B cell (primary cell): ENCODE measurements at regions not wholly inside any gene's neighbourhood (a gene's known extent, or its start where the extent isn't known, plus 50 kb on each side); places are given as distances from the start of the nearest gene placed in this dataset.
"Not testable (repeated sequence)": the region's sequence is repeated elsewhere in the genome, so short reads cannot be mapped to it uniquely, and the experiment has no call there.

Experiments
- ATAC-seq: fragments of 200-7000 bp; cut with Tn5 transposase; one replicate; pipeline ENCODE4 v1.10.0; 2021; ENCODE audit warnings: low read depth, mild to moderate bottlenecking, moderate number of reproducible peaks, moderate library complexity
- CTCF ChIA-PET: fragments of 350-600 bp; sonication (Branson Sonifier 250); formaldehyde crosslinking; loops from one replicate; lab custom pipeline; 2021; ENCODE audit warnings: antibody characterized with exemption, inconsistent platforms; lab: Charles Lee
- POLR2A ChIA-PET: fragments of 350-600 bp; sonication (Branson Sonifier 250); formaldehyde crosslinking; loops from one replicate; lab custom pipeline; 2021; ENCODE audit warnings: antibody characterized with exemption; lab: Charles Lee
- DNase-seq: peaks from one replicate; pipeline ENCODE4 v3.0.0; 2013
- H2AFZ ChIP-seq: 2 replicates; pipeline ENCODE4 v1.6.1; 2012; ENCODE audit warnings: mild to moderate bottlenecking, low read depth, low read length; ENCODE audit not compliant: insufficient read depth, poor library complexity, severe bottlenecking
- H3K27ac ChIP-seq, 2 donors: 1 replicate in 1 of 2; 2 replicates in 1 of 2; pipeline ENCODE4 v1.5.1; 2012 to 2013; ENCODE audit warnings: low read length in 2 of 2, mild to moderate bottlenecking in 2 of 2, moderate library complexity in 1 of 2
- H3K27me3 ChIP-seq, 4 experiments: fragments of 200-600 bp in 1 of 4; sonication (generic) in 1 of 4; replicated peaks in 1 of 4; 1 replicate in 2 of 4; 2 replicates in 2 of 4; pipeline versions ENCODE4 v1.6.1 to v1.7.0; 2013 to 2016; ENCODE audit warnings: low read length in 3 of 4, mild to moderate bottlenecking in 2 of 4, mixed read lengths in 1 of 4, moderate library complexity in 1 of 4; ENCODE audit not compliant: insufficient read depth in 4 of 4, control insufficient read depth in 3 of 4; ENCODE audit errors: control extremely low read depth in 1 of 4
- H3K36me3 ChIP-seq, 2 experiments: replicated peaks in 1 of 2; 1 replicate in 1 of 2; 2 replicates in 1 of 2; pipeline versions ENCODE4 v1.6.1 to v1.7.1; 2013; ENCODE audit warnings: low read length in 1 of 2; ENCODE audit not compliant: insufficient read depth in 2 of 2, control insufficient read depth in 1 of 2; ENCODE audit errors: control extremely low read depth in 1 of 2, extremely low read depth in 1 of 2
- H3K4me1 ChIP-seq, 2 donors: fragments of 200-600 bp in 1 of 2; sonication (generic) in 1 of 2; 1 replicate in 1 of 2; 2 replicates in 1 of 2; pipeline versions ENCODE4 v1.5.1 to v1.6.1; 2013 to 2017; ENCODE audit warnings: low read length in 2 of 2; ENCODE audit not compliant: control insufficient read depth in 2 of 2, insufficient read depth in 2 of 2
- H3K4me2 ChIP-seq: replicated peaks from 2 replicates; pipeline ENCODE3; 2012; ENCODE audit warnings: mild to moderate bottlenecking, low read depth, low read length; ENCODE audit not compliant: poor library complexity, severe bottlenecking
- H3K4me3 ChIP-seq, 5 experiments: fragments of 200-600 bp in 1 of 5; sonication (generic) in 1 of 5; 1 replicate in 3 of 5; 2 replicates in 2 of 5; pipeline versions ENCODE4 v1.5.1 to v1.7.0; 2011 to 2016; ENCODE audit warnings: low read length in 4 of 5, mild to moderate bottlenecking in 4 of 5, low read depth in 2 of 5, control low read depth in 1 of 5, moderate library complexity in 1 of 5; ENCODE audit not compliant: insufficient read depth in 1 of 5; ENCODE audit errors: control extremely low read depth in 1 of 5, extremely low read depth in 1 of 5
- H3K79me2 ChIP-seq: fragments of 200-600 bp; sonication (generic); one replicate; pipeline ENCODE4 v1.6.0; 2016; ENCODE audit warnings: low read length; ENCODE audit not compliant: control insufficient read depth, insufficient read depth
- H3K9ac ChIP-seq: fragments of 200-600 bp; sonication (generic); 2 replicates; pipeline ENCODE4 v1.6.1; 2017; ENCODE audit warnings: mild to moderate bottlenecking, low read length, moderate library complexity
- H3K9me3 ChIP-seq, 3 donors: one replicate each; pipeline versions ENCODE4 v1.6.1 to v1.7.1; 2013; ENCODE audit warnings: low read length in 2 of 3; ENCODE audit not compliant: control insufficient read depth in 2 of 3, insufficient read depth in 1 of 3; ENCODE audit errors: control extremely low read depth in 1 of 3
- H4K20me1 ChIP-seq: 2 replicates; pipeline ENCODE4 v1.6.0; 2012; ENCODE audit warnings: mild to moderate bottlenecking, low read length; ENCODE audit not compliant: insufficient read depth, control insufficient read depth, poor library complexity, severe bottlenecking
- H3K27ac Mint-ChIP-seq: one replicate; pipeline ENCODE4 v1.8.0; 2021; ENCODE audit warnings: mixed read lengths
- H3K27me3 Mint-ChIP-seq: one replicate; pipeline ENCODE4 v1.8.0; 2021; ENCODE audit warnings: mixed read lengths
- H3K4me1 Mint-ChIP-seq: one replicate; pipeline ENCODE4 v1.8.0; 2021; ENCODE audit warnings: mixed read lengths
- H3K4me3 Mint-ChIP-seq: one replicate; pipeline ENCODE4 v1.8.0; 2021; ENCODE audit warnings: mixed read lengths
- H3K9me3 Mint-ChIP-seq: one replicate; pipeline ENCODE4 v1.8.0; 2022; ENCODE audit warnings: mixed read lengths; ENCODE audit not compliant: insufficient read depth
- EZH2 ChIP-seq: IDR thresholded peaks from 2 replicates; pipeline ENCODE4 v1.6.1; 2012; ENCODE audit warnings: borderline replicate concordance, low read depth, mild to moderate bottlenecking, moderate library complexity, low read length; ENCODE audit not compliant: insufficient read depth, poor library complexity, severe bottlenecking
- WGBS: methylation state at CpG from one replicate; pipeline ENCODE4 v1.1.5; 2013; ENCODE audit warnings: missing lambda C conversion rate; ENCODE audit not compliant: insufficient coverage; 5-methylcytosine and 5-hydroxymethylcytosine counted together
- intact Hi-C: fragments of 100-400 bp; cut with micrococcal nuclease; formaldehyde crosslinking; loops from one replicate; pipeline ENCODE4 v1.10.0; 2022
- TF ChIP-seq, protein P1 (sequence below): fragments of 200-600 bp; IDR thresholded peaks from one replicate; pipeline ENCODE4 v1.8.0; 2022; ENCODE audit warnings: antibody characterized with exemption, mild to moderate bottlenecking

DNA sequence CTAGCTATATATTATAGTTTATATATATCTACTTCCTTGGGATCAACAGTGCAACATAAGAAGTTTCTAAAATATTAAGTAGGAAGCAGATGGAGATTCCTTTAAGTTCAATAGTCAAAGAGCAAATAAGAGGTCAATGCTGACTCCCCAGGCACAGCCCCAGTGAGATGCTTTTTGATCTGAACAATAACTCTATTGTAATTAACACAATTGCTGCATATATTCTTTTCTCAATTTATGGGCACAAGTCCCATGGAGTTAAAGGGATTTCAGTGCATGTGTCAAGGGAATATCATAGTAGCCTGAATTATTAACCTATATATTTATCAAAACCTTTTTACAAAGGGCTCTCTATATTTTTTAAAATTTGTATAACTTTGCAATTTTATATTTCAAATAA lies 180.8 kb downstream of the SPRY2 start:
- ChIA-PET CTCF (no interaction called here), POLR2A (no interaction called here)
- Histone ChIP-seq H3K36me3 (no peaks in the 10 kb centered on the region), H3K4me1 (no peaks in the 10 kb centered on the region), H3K4me2 (no peak overlapping the region), H3K27me3 (no peaks in the 10 kb centered on the region), H4K20me1 (no peaks in the 10 kb centered on the region), H3K9ac (no peak overlapping the region), H3K79me2 (no peaks in the 10 kb centered on the region), H3K9me3 (no peaks in the 10 kb centered on the region), H2AFZ (no peak overlapping the region), H3K4me3 (no peak overlapping the region), H3K27ac (no peak overlapping the region)
- no peak overlapping the region for H3K27ac Mint-ChIP-seq
- no peak overlapping the region for H3K4me3 Mint-ChIP-seq
- H3K4me1 Mint-ChIP-seq = no peaks in the 10 kb centered on the region
- TF ChIP-seq, protein P1, sequence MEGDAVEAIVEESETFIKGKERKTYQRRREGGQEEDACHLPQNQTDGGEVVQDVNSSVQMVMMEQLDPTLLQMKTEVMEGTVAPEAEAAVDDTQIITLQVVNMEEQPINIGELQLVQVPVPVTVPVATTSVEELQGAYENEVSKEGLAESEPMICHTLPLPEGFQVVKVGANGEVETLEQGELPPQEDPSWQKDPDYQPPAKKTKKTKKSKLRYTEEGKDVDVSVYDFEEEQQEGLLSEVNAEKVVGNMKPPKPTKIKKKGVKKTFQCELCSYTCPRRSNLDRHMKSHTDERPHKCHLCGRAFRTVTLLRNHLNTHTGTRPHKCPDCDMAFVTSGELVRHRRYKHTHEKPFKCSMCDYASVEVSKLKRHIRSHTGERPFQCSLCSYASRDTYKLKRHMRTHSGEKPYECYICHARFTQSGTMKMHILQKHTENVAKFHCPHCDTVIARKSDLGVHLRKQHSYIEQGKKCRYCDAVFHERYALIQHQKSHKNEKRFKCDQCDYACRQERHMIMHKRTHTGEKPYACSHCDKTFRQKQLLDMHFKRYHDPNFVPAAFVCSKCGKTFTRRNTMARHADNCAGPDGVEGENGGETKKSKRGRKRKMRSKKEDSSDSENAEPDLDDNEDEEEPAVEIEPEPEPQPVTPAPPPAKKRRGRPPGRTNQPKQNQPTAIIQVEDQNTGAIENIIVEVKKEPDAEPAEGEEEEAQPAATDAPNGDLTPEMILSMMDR = no peak
- no peak for TF ChIP-seq EZH2
- H3K27me3 Mint-ChIP-seq = no peaks in the 10 kb centered on the region
- ATAC-seq = no peak
- H3K9me3 Mint-ChIP-seq = no peaks in the 10 kb centered on the region
- intact Hi-C loops = no loop called here
- no peak for DNase-seq

DNA sequence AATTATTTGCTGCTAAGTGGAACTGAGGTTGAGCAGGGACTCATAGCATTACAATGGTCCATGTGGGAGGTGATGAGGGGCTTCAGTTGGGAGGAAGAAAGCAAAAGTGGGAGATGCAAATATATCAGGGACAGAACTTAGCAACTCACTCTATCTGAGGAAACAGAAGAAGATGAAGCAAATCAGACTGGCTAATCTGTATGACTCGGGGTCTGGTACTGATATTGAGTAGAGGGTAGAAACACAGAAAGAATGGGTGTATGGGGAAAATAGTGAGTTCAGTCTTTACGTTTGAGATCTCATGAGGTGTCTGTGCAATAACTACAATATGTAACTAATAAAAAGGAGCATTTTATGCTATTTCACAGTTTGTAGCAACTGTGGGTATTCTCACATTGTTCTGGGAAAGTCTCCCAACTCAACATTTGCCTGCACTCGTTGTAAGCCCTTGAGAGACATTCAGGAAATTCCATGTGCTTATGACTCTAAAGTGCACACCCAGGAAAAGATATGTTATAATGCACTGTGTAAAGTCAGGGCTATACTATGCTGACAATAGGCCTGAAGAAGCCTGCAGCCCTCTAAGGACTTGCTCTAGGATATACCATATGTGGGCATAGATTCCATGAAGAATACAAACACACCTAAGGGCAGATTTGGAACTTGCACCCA lies 183.5 kb downstream of the SPRY2 start:
- Mint-ChIP-seq H3K27ac (no peak overlapping the region), H3K9me3 (no peaks in the 10 kb centered on the region), H3K27me3 (no peaks in the 10 kb centered on the region), H3K4me3 (no peak overlapping the region), H3K4me1 (no peaks in the 10 kb centered on the region)
- intact Hi-C loops = no loop called here
- no peaks in the 10 kb centered on the region for H4K20me1 ChIP-seq
- H3K4me1 ChIP-seq = no peaks in the 10 kb centered on the region
- DNase-seq = no peak
- no peak for ATAC-seq
- CTCF ChIA-PET = no interaction called here
- no peaks in the 10 kb centered on the region for H3K79me2 ChIP-seq
- no peak overlapping the region for H3K27ac ChIP-seq
- no peaks in the 10 kb centered on the region for H3K27me3 ChIP-seq
- H3K9me3 ChIP-seq = no peaks in the 10 kb centered on the region
- no peak overlapping the region for H3K4me2 ChIP-seq
- 100% methylated on average over 1 of the region's 3 CpGs for WGBS
- POLR2A ChIA-PET = no interaction called here
- no peak overlapping the region for H3K4me3 ChIP-seq
- TF ChIP-seq, protein P1 = no peak
- no peak for TF ChIP-seq EZH2
- H3K9ac ChIP-seq = no peak overlapping the region
- H2AFZ ChIP-seq = no peak overlapping the region
- no peaks in the 10 kb centered on the region for H3K36me3 ChIP-seq

DNA sequence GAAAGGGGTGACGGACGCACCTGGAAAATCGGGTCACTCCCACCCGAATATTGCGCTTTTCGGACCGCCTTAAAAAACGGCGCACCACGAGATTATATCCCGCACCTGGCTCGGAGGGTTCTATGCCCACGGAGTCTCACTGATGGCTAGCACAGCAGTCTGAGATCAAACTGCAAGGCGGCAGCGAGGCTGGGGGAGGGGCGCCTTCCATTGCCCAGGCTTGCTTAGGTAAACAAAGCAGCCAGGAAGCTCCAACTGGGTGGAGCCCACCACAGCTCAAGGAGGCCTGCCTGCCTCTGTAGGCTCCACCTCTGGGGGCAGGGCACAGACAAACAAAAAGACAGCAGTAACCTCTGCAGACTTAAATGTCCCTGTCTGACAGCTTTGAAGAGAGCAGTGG lies 188.8 kb downstream of the SPRY2 start:
- POLR2A ChIA-PET, H3K4me1 ChIP-seq, H3K27ac Mint-ChIP-seq, H3K27me3 Mint-ChIP-seq, DNase-seq, intact Hi-C loops, H3K4me2 ChIP-seq, H3K79me2 ChIP-seq, H3K9me3 ChIP-seq, H3K9ac ChIP-seq, H3K27me3 ChIP-seq, H3K27ac ChIP-seq, H3K4me3 Mint-ChIP-seq, H4K20me1 ChIP-seq, H3K36me3 ChIP-seq, H3K4me1 Mint-ChIP-seq, H2AFZ ChIP-seq, ATAC-seq, H3K4me3 ChIP-seq, CTCF ChIA-PET, H3K9me3 Mint-ChIP-seq: not testable (repeated sequence)
- WGBS = 100% methylated on average over 10 of the region's 16 CpGs
